ENCODE measurements at regions not wholly inside any gene's neighbourhood (a gene's known extent, or its start where the extent isn't known, plus 50 kb on each side); places are given as distances from the start of the nearest gene placed in this dataset.
"Not testable (repeated sequence)": the region's sequence is repeated elsewhere in the genome, so short reads cannot be mapped to it uniquely, and the experiment has no call there.

DNA sequence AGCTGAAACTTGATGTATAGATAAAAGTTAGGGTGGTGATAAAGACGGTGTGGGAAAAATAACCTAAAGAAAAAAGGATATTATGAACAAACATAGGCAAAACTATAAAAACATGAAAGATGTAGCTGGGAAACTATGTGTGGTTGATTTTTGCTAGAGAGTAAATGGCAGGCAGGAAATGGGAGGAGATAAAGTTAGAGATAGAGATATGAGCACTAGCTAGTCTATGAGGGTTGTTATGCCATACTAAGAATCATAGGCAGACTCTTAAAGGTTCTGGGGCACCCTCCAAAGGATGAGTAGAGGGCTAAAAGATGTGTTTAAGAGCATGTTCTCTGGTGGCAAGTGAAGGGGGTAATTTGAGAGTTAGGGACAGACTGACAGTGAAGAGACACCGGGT lies 1109.2 kb downstream of the GATA3 start:
- Mint-ChIP-seq H3K9me3 (peaks cover 7% of the 10 kb centered on the region), H3K4me1 (no peaks in the 10 kb centered on the region), H3K36me3 (no peaks in the 10 kb centered on the region), H3K4me3 (no peak overlapping the region), H3K27ac (no peak overlapping the region), H3K27me3 (ENCODE audit: insufficient read depth, low read depth) (peaks cover 2% of the 10 kb centered on the region)
- no peaks in the 10 kb centered on the region for H3K27me3 ChIP-seq
- no peak overlapping the region for H2AFZ ChIP-seq (replicated peaks)
- peaks cover 4% of the 10 kb centered on the region for H3K36me3 ChIP-seq
- H3K4me3 ChIP-seq = no peak overlapping the region
- H3K4me2 ChIP-seq = no peak overlapping the region
- no peaks in the 10 kb centered on the region for H4K20me1 ChIP-seq (ENCODE audit: low read depth)
- H3K4me1 ChIP-seq = no peaks in the 10 kb centered on the region
- TF ChIP-seq EZH2 (IDR thresholded peaks at IDR 0.05) (no peak), CTCF (IDR thresholded peaks at IDR 0.05) (no peak), EZH2phosphoT487 (IDR thresholded peaks at IDR 0.05) (no peak)
- H3K9me3 ChIP-seq (ENCODE audit: low read depth) = no peaks in the 10 kb centered on the region
- DNase-seq (ENCODE audit: low spot score) = no peak
- peaks cover 18% of the 10 kb centered on the region for H3F3A ChIP-seq (ENCODE audit: low read depth)
- H3K9ac ChIP-seq = no peak overlapping the region
- H3K27ac ChIP-seq = no peak overlapping the region
- H3K79me2 ChIP-seq (ENCODE audit: low read depth) = no peaks in the 10 kb centered on the region

DNA sequence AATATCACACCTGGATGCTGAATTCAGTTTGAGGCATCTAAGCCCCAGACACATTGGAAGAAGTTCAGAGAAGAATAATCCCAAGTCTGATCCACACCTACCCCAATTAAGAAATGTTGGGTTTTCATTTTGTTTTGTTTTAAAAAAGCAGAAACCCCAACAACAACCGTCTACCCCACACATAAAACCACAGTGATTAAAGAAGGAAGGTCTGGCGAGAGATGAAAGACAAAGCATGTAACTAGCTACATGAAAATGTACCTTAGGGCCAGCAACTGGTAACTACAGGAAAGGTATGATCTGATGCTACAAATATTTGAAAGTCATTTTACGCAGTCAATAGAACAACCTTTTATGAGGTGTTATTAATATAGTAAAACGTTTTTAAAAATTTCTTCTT lies 1112.3 kb downstream of the GATA3 start:
- Mint-ChIP-seq H3K36me3 (no peaks in the 10 kb centered on the region), H3K4me1 (no peaks in the 10 kb centered on the region), H3K27ac (no peak overlapping the region), H3K9me3 (no peaks in the 10 kb centered on the region), H3K27me3 (ENCODE audit: insufficient read depth, low read depth) (peaks cover 2% of the 10 kb centered on the region), H3K4me3 (no peak overlapping the region)
- Histone ChIP-seq H4K20me1 (ENCODE audit: low read depth) (no peaks in the 10 kb centered on the region), H3K9ac (no peak overlapping the region), H3K4me1 (no peaks in the 10 kb centered on the region), H3K9me3 (ENCODE audit: low read depth) (no peaks in the 10 kb centered on the region), H3K79me2 (ENCODE audit: low read depth) (no peaks in the 10 kb centered on the region), H3K4me3 (no peak overlapping the region), H3K36me3 (peaks cover 2% of the 10 kb centered on the region), H3K27me3 (no peaks in the 10 kb centered on the region), H3K4me2 (no peak overlapping the region), H2AFZ (replicated peaks) (no peak overlapping the region), H3K27ac (no peak overlapping the region), H3F3A (ENCODE audit: low read depth) (peaks cover 16% of the 10 kb centered on the region)
- DNase-seq (ENCODE audit: low spot score) = no peak
- TF ChIP-seq EZH2 (IDR thresholded peaks at IDR 0.05) (no peak), EZH2phosphoT487 (IDR thresholded peaks at IDR 0.05) (no peak), CTCF (IDR thresholded peaks at IDR 0.05) (no peak)

GRCh38 chr10:9172276-9172675 lies 1117.8 kb downstream of the GATA3 start:
- H3K4me3 ChIP-seq = no peak overlapping the region
- no peaks in the 10 kb centered on the region for H4K20me1 ChIP-seq (ENCODE audit: low read depth)
- H3K9ac ChIP-seq = no peak overlapping the region
- no peak overlapping the region for H3K27ac Mint-ChIP-seq
- no peaks in the 10 kb centered on the region for H3F3A ChIP-seq (ENCODE audit: low read depth)
- DNase-seq (ENCODE audit: low spot score) = no peak
- H3K4me2 ChIP-seq = no peak overlapping the region
- H3K9me3 ChIP-seq (ENCODE audit: low read depth) = no peaks in the 10 kb centered on the region
- H2AFZ ChIP-seq (replicated peaks) = no peak overlapping the region
- H3K4me3 Mint-ChIP-seq = no peak overlapping the region
- no peaks in the 10 kb centered on the region for H3K27me3 ChIP-seq
- no peak overlapping the region for H3K27ac ChIP-seq
- no peaks in the 10 kb centered on the region for H3K36me3 Mint-ChIP-seq
- no peaks in the 10 kb centered on the region for H3K9me3 Mint-ChIP-seq
- H3K4me1 ChIP-seq = no peaks in the 10 kb centered on the region
- no peaks in the 10 kb centered on the region for H3K79me2 ChIP-seq (ENCODE audit: low read depth)
- H3K36me3 ChIP-seq = no peaks in the 10 kb centered on the region
- TF ChIP-seq EZH2phosphoT487 (IDR thresholded peaks at IDR 0.05) (no peak), EZH2 (IDR thresholded peaks at IDR 0.05) (no peak), CTCF (IDR thresholded peaks at IDR 0.05) (no peak)
- no peaks in the 10 kb centered on the region for H3K4me1 Mint-ChIP-seq
- peaks cover 4% of the 10 kb centered on the region for H3K27me3 Mint-ChIP-seq (ENCODE audit: insufficient read depth, low read depth)

DNA sequence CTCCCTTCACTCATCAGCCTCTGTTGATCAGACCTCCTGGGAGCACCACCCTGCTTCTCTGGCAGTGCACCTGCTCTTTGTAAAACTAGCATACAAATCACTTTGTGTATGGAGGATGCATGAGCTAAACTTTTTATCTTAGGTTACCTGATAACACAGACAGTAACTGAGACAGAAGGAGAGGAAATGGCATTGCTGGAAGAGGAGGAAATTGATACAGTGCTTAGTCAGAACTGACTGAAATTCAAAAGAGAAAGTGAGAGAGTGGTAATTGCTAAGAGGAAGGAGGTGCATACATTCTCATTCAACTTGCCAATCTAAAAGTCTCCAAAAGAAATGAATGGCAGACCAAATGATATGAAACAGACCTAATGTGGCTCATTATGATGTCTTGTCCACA lies 1120.7 kb downstream of the GATA3 start:
- no peak overlapping the region for H3K4me2 ChIP-seq
- no peaks in the 10 kb centered on the region for H3K36me3 ChIP-seq
- no peaks in the 10 kb centered on the region for H3K9me3 Mint-ChIP-seq
- no peaks in the 10 kb centered on the region for H4K20me1 ChIP-seq (ENCODE audit: low read depth)
- peaks cover 2% of the 10 kb centered on the region for H3K27me3 Mint-ChIP-seq (ENCODE audit: insufficient read depth, low read depth)
- no peak overlapping the region for H3K9ac ChIP-seq
- H3K4me1 Mint-ChIP-seq = no peaks in the 10 kb centered on the region
- no peak overlapping the region for H2AFZ ChIP-seq (replicated peaks)
- no peak overlapping the region for H3K27ac Mint-ChIP-seq
- H3K27me3 ChIP-seq = no peaks in the 10 kb centered on the region
- no peak for DNase-seq (ENCODE audit: low spot score)
- H3K9me3 ChIP-seq (ENCODE audit: low read depth) = no peaks in the 10 kb centered on the region
- TF ChIP-seq EZH2phosphoT487 (IDR thresholded peaks at IDR 0.05) (no peak), CTCF (IDR thresholded peaks at IDR 0.05) (no peak), EZH2 (IDR thresholded peaks at IDR 0.05) (no peak)
- no peak overlapping the region for H3K27ac ChIP-seq
- no peaks in the 10 kb centered on the region for H3K4me1 ChIP-seq
- H3F3A ChIP-seq (ENCODE audit: low read depth) = no peaks in the 10 kb centered on the region
- no peak overlapping the region for H3K4me3 ChIP-seq
- H3K4me3 Mint-ChIP-seq = no peak overlapping the region
- H3K36me3 Mint-ChIP-seq = no peaks in the 10 kb centered on the region
- no peaks in the 10 kb centered on the region for H3K79me2 ChIP-seq (ENCODE audit: low read depth)

GRCh38 chr10:9183197-9183880 lies 1128.9 kb downstream of the GATA3 start:
- H3K27me3 ChIP-seq; H3K27ac ChIP-seq; H3K9ac ChIP-seq; H3K4me3 Mint-ChIP-seq; H3K9me3 ChIP-seq (ENCODE audit: low read depth); H3K36me3 Mint-ChIP-seq; H3K27ac Mint-ChIP-seq; H2AFZ ChIP-seq (replicated peaks); H3K9me3 Mint-ChIP-seq; H3K4me1 ChIP-seq; H3K4me2 ChIP-seq; H3F3A ChIP-seq (ENCODE audit: low read depth); H4K20me1 ChIP-seq (ENCODE audit: low read depth); H3K4me1 Mint-ChIP-seq; H3K27me3 Mint-ChIP-seq (ENCODE audit: insufficient read depth, low read depth); DNase-seq (ENCODE audit: low spot score); H3K79me2 ChIP-seq (ENCODE audit: low read depth); H3K36me3 ChIP-seq; H3K4me3 ChIP-seq: not testable (repeated sequence)

Measured in neural progenitor cell (in vitro differentiated cells).